SW 1271 (cell line): ENCODE measurements at regions not wholly inside any gene's neighbourhood (a gene's known extent, or its start where the extent isn't known, plus 50 kb on each side); places are given as distances from the start of the nearest gene placed in this dataset.

Experiments
- DNase-seq, 2 experiments: peaks; one replicate each; lab custom pipeline; 2025; lab: John Stamatoyannopoulos, UW

- DNase-seq = peak; percentile 67 to 97
Measured at GRCh38 chr2:209368914-209369313, 54.9 kb upstream of the MAP2 start.

GRCh38 chr2:209369656-209370055, 54.2 kb upstream of the MAP2 start:
- DNase-seq = no peak

- no peak for DNase-seq
Measured at GRCh38 chr2:209371407-209371806, 52.4 kb upstream of the MAP2 start.
